Transverse colon (tissue), 3 donors: ENCODE measurements at regions not wholly inside any gene's neighbourhood (a gene's known extent, or its start where the extent isn't known, plus 50 kb on each side); places are given as distances from the start of the nearest gene placed in this dataset.

Experiments
- CTCF ChIP-seq, 5 experiments: fragments of 200-600 bp in 3 of 5; fragments of 450-650 bp in 2 of 5; sonication (generic) in 3 of 5; IDR thresholded peaks; 1 replicate in 2 of 5; 2 replicates in 3 of 5; pipeline ENCODE4 v1.5.1; 2016 to 2017; ENCODE audit warnings: antibody characterized with exemption in 5 of 5, inconsistent platforms in 3 of 5, mild to moderate bottlenecking in 2 of 5, moderate library complexity in 1 of 5
- POLR2A ChIP-seq: fragments of 450-650 bp; IDR thresholded peaks from one replicate; pipeline ENCODE4 v1.6.1; 2016; ENCODE audit warnings: antibody characterized with exemption, mild to moderate bottlenecking, moderate library complexity

GRCh38 chr16:86117235-86117634 is 218.3 kb downstream of the IRF8 start:
- TF ChIP-seq POLR2A = no peak
- TF ChIP-seq CTCF (IDR thresholded peaks at IDR 0.05) = no peak
